ENCODE measurements at regions not wholly inside any gene's neighbourhood (a gene's known extent, or its start where the extent isn't known, plus 50 kb on each side); places are given as distances from the start of the nearest gene placed in this dataset.

DNA sequence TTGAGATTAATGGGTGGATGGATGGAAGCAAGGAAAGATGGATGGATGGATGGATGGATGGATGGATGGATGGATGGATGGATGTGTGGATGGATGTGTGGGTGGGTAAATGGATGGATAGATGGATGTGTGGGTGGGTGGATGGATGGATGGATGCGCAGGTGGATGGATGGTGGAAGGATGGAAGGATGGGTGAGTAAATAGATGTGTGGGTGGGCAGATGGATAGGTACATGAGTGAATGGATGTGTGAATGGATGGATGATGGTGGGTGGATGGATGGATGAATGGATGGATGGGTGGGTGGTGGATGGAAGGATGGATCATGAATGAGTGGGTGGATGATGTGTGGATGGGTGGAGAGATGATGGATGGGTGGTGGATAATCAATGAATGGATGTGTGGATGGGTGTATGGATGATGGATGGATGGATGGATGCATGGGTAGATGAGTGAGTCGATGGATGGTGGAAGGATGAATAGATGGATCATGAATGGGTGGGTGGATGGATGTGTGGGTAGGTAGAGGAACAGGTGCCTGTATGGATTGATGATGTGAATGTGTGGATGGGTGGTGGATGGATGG lies 375.2 kb downstream of the BRD1 start:
- Histone ChIP-seq H3K36me3 (no peaks in the 10 kb centered on the region), H3K9me3 (no peaks in the 10 kb centered on the region), H3K27me3 (replicated peaks; ENCODE audit: insufficient read depth) (no peaks in the 10 kb centered on the region), H3K27ac (no peak overlapping the region), H3K4me1 (ENCODE audit: control insufficient read depth in 1 of 2, low read depth in 2 of 2) (no peaks in the 10 kb centered on the region), H3K4me3 (no peak overlapping the region)
- ATAC-seq (ENCODE audit: insufficient number of reproducible peaks, low FRiP score, low read depth) (no peak), DNase-seq (ENCODE audit: low spot score) (no peak)
- TF ChIP-seq, protein P1, sequence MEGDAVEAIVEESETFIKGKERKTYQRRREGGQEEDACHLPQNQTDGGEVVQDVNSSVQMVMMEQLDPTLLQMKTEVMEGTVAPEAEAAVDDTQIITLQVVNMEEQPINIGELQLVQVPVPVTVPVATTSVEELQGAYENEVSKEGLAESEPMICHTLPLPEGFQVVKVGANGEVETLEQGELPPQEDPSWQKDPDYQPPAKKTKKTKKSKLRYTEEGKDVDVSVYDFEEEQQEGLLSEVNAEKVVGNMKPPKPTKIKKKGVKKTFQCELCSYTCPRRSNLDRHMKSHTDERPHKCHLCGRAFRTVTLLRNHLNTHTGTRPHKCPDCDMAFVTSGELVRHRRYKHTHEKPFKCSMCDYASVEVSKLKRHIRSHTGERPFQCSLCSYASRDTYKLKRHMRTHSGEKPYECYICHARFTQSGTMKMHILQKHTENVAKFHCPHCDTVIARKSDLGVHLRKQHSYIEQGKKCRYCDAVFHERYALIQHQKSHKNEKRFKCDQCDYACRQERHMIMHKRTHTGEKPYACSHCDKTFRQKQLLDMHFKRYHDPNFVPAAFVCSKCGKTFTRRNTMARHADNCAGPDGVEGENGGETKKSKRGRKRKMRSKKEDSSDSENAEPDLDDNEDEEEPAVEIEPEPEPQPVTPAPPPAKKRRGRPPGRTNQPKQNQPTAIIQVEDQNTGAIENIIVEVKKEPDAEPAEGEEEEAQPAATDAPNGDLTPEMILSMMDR (IDR thresholded peaks at IDR 0.05), result no peak

DNA sequence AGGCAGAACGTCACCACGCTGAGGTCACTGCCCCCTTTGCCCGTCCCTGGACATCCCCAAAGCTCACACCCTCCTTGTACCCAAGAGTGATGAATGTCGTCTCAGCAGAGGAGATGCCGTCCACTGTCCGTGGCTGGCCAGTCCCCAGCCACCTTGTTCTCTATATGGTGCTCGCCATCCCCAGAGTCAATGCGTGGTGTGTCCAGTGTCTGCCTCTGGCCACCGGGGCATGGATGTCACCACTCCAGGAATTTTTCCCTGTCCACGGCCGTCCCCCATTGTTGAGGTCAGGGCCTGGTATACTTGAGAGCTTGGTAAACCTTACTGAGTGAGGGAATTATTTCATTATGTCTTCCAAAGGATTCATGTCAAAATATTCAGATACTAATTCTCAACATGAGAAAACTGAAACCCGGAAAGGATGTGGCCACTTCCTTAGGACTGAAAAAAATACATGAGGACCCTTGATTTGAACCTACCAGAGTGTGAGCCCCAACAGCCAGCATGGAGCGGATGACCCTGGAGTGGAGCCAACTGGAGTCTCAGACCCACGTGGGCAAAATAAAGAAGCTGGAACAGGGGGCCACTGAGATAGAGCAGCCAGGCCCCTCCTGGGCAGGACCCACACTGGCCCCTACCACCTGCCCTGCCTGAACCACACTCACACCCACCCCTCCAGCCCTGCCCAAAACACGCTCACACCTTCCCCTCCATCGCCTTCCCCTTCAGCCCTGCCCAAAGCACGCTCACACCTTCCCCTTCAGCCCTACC lies 376.4 kb downstream of the BRD1 start:
- TF ChIP-seq, protein P1 (IDR thresholded peaks at IDR 0.05), result no peak
- H3K27me3 ChIP-seq (replicated peaks; ENCODE audit: insufficient read depth), result no peaks in the 10 kb centered on the region
- no peaks in the 10 kb centered on the region for H3K36me3 ChIP-seq
- no peak overlapping the region for H3K4me3 ChIP-seq
- ATAC-seq (ENCODE audit: insufficient number of reproducible peaks, low FRiP score, low read depth) (no peak), DNase-seq (ENCODE audit: low spot score) (no peak)
- H3K27ac ChIP-seq, result no peak overlapping the region
- no peaks in the 10 kb centered on the region for H3K4me1 ChIP-seq (ENCODE audit: control insufficient read depth in 1 of 2, low read depth in 2 of 2)
- H3K9me3 ChIP-seq, result no peaks in the 10 kb centered on the region

GRCh38 chr22:49450498-49450897 lies 377.2 kb downstream of the BRD1 start:
- H3K4me1 ChIP-seq (ENCODE audit: control insufficient read depth in 1 of 2, low read depth in 2 of 2), result no peaks in the 10 kb centered on the region
- no peak overlapping the region for H3K27ac ChIP-seq
- TF ChIP-seq, protein P1 (IDR thresholded peaks at IDR 0.05), result no peak
- H3K36me3 ChIP-seq, result no peaks in the 10 kb centered on the region
- no peaks in the 10 kb centered on the region for H3K27me3 ChIP-seq (replicated peaks; ENCODE audit: insufficient read depth)
- DNase-seq (ENCODE audit: low spot score) (no peak), ATAC-seq (ENCODE audit: insufficient number of reproducible peaks, low FRiP score, low read depth) (no peak)
- no peaks in the 10 kb centered on the region for H3K9me3 ChIP-seq
- no peak overlapping the region for H3K4me3 ChIP-seq

DNA sequence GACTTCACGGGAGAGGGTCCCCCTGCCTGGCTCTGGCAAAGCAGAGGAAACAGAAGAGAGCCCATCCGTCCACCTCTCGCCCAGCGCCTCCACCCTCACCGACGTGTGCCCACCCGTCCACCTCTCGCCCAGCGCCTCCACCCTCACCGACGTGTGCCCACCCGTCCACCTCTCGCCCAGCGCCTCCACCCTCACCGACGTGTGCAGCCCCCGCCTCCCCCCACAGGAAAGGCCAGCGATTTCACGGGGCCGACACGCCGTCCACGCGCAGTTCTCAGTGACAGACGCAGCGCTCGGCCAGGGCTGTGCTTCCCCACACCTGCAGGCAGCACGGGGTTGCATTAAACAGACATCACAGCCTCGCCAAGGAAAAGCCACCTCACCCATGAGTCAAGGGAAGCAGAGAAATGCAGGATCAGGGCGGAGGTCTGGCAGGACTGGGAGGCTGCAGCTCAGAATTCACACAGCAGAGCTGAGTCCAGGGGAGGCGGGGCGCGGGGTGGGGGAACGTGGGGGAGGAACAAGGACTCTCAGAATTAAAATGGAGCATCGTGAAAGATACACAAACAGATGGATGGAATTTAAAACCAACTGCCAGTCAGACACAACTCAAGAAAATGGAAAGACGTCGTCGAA lies 377.7 kb downstream of the BRD1 start:
- DNase-seq (ENCODE audit: low spot score) (no peak), ATAC-seq (ENCODE audit: insufficient number of reproducible peaks, low FRiP score, low read depth) (no peak)
- no peak overlapping the region for H3K27ac ChIP-seq
- no peaks in the 10 kb centered on the region for H3K27me3 ChIP-seq (replicated peaks; ENCODE audit: insufficient read depth)
- H3K4me1 ChIP-seq (ENCODE audit: control insufficient read depth in 1 of 2, low read depth in 2 of 2), result no peaks in the 10 kb centered on the region
- no peaks in the 10 kb centered on the region for H3K9me3 ChIP-seq
- no peaks in the 10 kb centered on the region for H3K36me3 ChIP-seq
- no peak overlapping the region for H3K4me3 ChIP-seq
- TF ChIP-seq, protein P1 (IDR thresholded peaks at IDR 0.05), result no peak

GRCh38 chr22:49449377-49449776 lies 378.3 kb downstream of the BRD1 start:
- TF ChIP-seq, protein P1 (IDR thresholded peaks at IDR 0.05), result no peak
- Histone ChIP-seq H3K4me3 (no peak overlapping the region), H3K27ac (no peak overlapping the region), H3K27me3 (replicated peaks; ENCODE audit: insufficient read depth) (no peaks in the 10 kb centered on the region), H3K9me3 (no peaks in the 10 kb centered on the region), H3K36me3 (no peaks in the 10 kb centered on the region), H3K4me1 (ENCODE audit: control insufficient read depth in 1 of 2, low read depth in 2 of 2) (no peaks in the 10 kb centered on the region)
- DNase-seq (ENCODE audit: low spot score) (no peak), ATAC-seq (ENCODE audit: insufficient number of reproducible peaks, low FRiP score, low read depth) (no peak)
